ENCODE measurements at regions not wholly inside any gene's neighbourhood (a gene's known extent, or its start where the extent isn't known, plus 50 kb on each side); places are given as distances from the start of the nearest gene placed in this dataset.

GRCh38 chr20:51212816-51213215, 189.9 kb upstream of the KCNG1 start:
- Histone ChIP-seq H3K9ac (ENCODE audit: low read length) (no peak overlapping the region), H3K36me3 (ENCODE audit: control insufficient read depth, insufficient read depth, low read length) (no peaks in the 10 kb centered on the region), H2BK120ac (ENCODE audit: low read depth, low read length) (no peak overlapping the region), H3K4me1 (ENCODE audit: control insufficient read depth, low read depth, low read length) (no peaks in the 10 kb centered on the region), H3K18ac (ENCODE audit: low read length) (peak overlapping the region; percentile 40), H3K4me2 (ENCODE audit: low read length) (no peak overlapping the region), H2BK5ac (ENCODE audit: low read length) (no peak overlapping the region), H4K5ac (ENCODE audit: low read length) (no peak overlapping the region), H2BK15ac (replicated peaks; ENCODE audit: low read depth) (no peak overlapping the region), H3K27me3 (ENCODE audit: insufficient read depth, low read length, poor library complexity) (no peaks in the 10 kb centered on the region), H3K56ac (ENCODE audit: low read length) (no peak overlapping the region), H3K23ac (ENCODE audit: low read length) (no peak overlapping the region), H3K79me1 (ENCODE audit: low read length) (no peaks in the 10 kb centered on the region), H3K79me2 (ENCODE audit: control insufficient read depth, insufficient read depth, low read length) (no peaks in the 10 kb centered on the region), H3K4me3 (ENCODE audit: low read length) (no peak overlapping the region), H4K8ac (ENCODE audit: low read depth, low read length) (no peak overlapping the region), H2AK5ac (ENCODE audit: low read length) (no peak overlapping the region), H3K4ac (ENCODE audit: low read depth, low read length) (no peak overlapping the region), H3K27ac (ENCODE audit: low read depth, low read length) (no peak overlapping the region)
- no peak for DNase-seq
- no CpG with 5 or more reads among the region's 3 CpGs for WGBS (ENCODE audit: extremely low coverage, insufficient coverage, low lambda C conversion rate)

DNA sequence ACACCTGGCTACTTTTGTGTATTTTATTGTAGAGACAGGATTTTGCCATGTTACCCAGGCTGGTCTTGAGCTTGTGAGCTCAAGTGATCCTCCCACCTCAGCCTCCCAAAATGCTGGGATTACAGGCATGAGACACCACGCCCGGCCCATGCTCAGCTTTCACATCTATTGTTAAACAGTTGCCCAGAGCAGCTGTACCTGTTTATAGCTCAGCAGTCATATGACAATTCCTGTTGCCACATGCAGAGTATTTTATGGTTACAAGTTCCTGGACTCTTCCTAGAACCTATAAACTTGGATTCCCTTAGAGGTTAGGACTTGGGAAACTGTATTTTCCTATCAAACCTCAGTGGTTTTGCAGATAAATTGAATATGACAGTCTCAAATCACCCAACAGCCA, 188.3 kb upstream of the KCNG1 start:
- Histone ChIP-seq H3K18ac (ENCODE audit: low read length) (no peak overlapping the region), H2BK15ac (replicated peaks; ENCODE audit: low read depth) (no peak overlapping the region), H3K56ac (ENCODE audit: low read length) (no peak overlapping the region), H4K5ac (ENCODE audit: low read length) (no peak overlapping the region), H4K8ac (ENCODE audit: low read depth, low read length) (no peak overlapping the region), H3K36me3 (ENCODE audit: control insufficient read depth, insufficient read depth, low read length) (no peaks in the 10 kb centered on the region), H3K27me3 (ENCODE audit: insufficient read depth, low read length, poor library complexity) (no peaks in the 10 kb centered on the region), H2BK5ac (ENCODE audit: low read length) (no peak overlapping the region), H2AK5ac (ENCODE audit: low read length) (no peak overlapping the region), H3K4me2 (ENCODE audit: low read length) (no peak overlapping the region), H3K27ac (ENCODE audit: low read depth, low read length) (no peak overlapping the region), H3K4me3 (ENCODE audit: low read length) (no peak overlapping the region), H3K79me1 (ENCODE audit: low read length) (no peaks in the 10 kb centered on the region), H3K23ac (ENCODE audit: low read length) (no peak overlapping the region), H2BK120ac (ENCODE audit: low read depth, low read length) (no peak overlapping the region), H3K79me2 (ENCODE audit: control insufficient read depth, insufficient read depth, low read length) (no peaks in the 10 kb centered on the region), H3K4me1 (ENCODE audit: control insufficient read depth, low read depth, low read length) (no peaks in the 10 kb centered on the region), H3K9ac (ENCODE audit: low read length) (no peak overlapping the region), H3K4ac (ENCODE audit: low read depth, low read length) (no peak overlapping the region)
- no CpG with 5 or more reads among the region's 2 CpGs for WGBS (ENCODE audit: extremely low coverage, insufficient coverage, low lambda C conversion rate)
- DNase-seq: no peak

DNA sequence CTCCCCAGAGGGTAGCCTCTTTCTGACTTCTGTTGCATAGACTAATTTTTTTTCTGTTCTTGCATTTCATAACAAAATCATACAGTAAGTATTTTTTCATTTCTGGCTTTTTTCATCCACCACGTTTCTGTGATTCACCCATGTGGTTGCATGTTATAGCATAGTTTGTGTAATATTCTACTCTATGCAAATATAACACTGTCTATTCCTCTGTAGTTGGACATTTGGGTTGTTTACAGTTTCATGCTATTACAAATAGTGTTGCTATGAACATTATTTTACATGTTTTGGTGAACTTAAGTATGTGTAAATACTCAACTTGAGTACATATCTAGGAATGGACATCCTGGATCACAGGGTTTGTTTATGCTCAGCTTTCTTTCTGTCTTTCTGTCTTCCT, 187.2 kb upstream of the KCNG1 start:
- H2BK15ac ChIP-seq (replicated peaks; ENCODE audit: low read depth): no peak overlapping the region
- no peak overlapping the region for H2AK5ac ChIP-seq (ENCODE audit: low read length)
- H3K18ac ChIP-seq (ENCODE audit: low read length): no peak overlapping the region
- no peak overlapping the region for H3K4me3 ChIP-seq (ENCODE audit: low read length)
- no peak overlapping the region for H2BK120ac ChIP-seq (ENCODE audit: low read depth, low read length)
- H4K5ac ChIP-seq (ENCODE audit: low read length): no peak overlapping the region
- H3K23ac ChIP-seq (ENCODE audit: low read length): no peak overlapping the region
- no peak overlapping the region for H3K4ac ChIP-seq (ENCODE audit: low read depth, low read length)
- H3K79me1 ChIP-seq (ENCODE audit: low read length): no peaks in the 10 kb centered on the region
- H3K36me3 ChIP-seq (ENCODE audit: control insufficient read depth, insufficient read depth, low read length): no peaks in the 10 kb centered on the region
- H3K56ac ChIP-seq (ENCODE audit: low read length): no peak overlapping the region
- no CpG with 5 or more reads among the region's 1 CpG for WGBS (ENCODE audit: extremely low coverage, insufficient coverage, low lambda C conversion rate)
- no peak overlapping the region for H4K8ac ChIP-seq (ENCODE audit: low read depth, low read length)
- no peak overlapping the region for H3K9ac ChIP-seq (ENCODE audit: low read length)
- no peaks in the 10 kb centered on the region for H3K4me1 ChIP-seq (ENCODE audit: control insufficient read depth, low read depth, low read length)
- no peaks in the 10 kb centered on the region for H3K27me3 ChIP-seq (ENCODE audit: insufficient read depth, low read length, poor library complexity)
- no peak overlapping the region for H3K4me2 ChIP-seq (ENCODE audit: low read length)
- no peak for DNase-seq
- no peak overlapping the region for H3K27ac ChIP-seq (ENCODE audit: low read depth, low read length)
- H2BK5ac ChIP-seq (ENCODE audit: low read length): no peak overlapping the region
- H3K79me2 ChIP-seq (ENCODE audit: control insufficient read depth, insufficient read depth, low read length): no peaks in the 10 kb centered on the region

DNA sequence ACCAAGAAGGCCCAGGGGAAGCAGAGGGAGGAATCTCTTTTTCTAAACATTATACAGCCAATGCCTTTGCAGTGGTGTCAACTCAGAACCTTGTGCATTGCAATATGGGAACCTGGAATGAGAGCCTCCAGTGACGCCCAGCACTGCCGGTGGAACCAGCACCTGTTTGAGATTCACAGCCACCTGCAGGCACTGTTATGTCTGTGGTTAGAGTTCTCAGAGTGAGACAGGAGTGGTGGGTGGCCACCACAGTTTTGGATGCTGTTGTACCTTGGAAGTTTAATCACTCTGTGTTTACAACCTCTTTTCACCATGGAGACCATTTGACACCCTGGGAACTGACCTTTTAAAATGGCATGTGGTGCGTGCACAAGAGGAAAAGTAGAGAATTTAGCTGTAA, 185.3 kb upstream of the KCNG1 start:
- no peak overlapping the region for H3K4me3 ChIP-seq (ENCODE audit: low read length)
- H3K18ac ChIP-seq (ENCODE audit: low read length): no peak overlapping the region
- no peak overlapping the region for H3K23ac ChIP-seq (ENCODE audit: low read length)
- H4K5ac ChIP-seq (ENCODE audit: low read length): no peak overlapping the region
- H2BK5ac ChIP-seq (ENCODE audit: low read length): no peak overlapping the region
- H3K9ac ChIP-seq (ENCODE audit: low read length): no peak overlapping the region
- no peak overlapping the region for H3K4me2 ChIP-seq (ENCODE audit: low read length)
- no peak overlapping the region for H2BK15ac ChIP-seq (replicated peaks; ENCODE audit: low read depth)
- H3K56ac ChIP-seq (ENCODE audit: low read length): no peak overlapping the region
- no peak overlapping the region for H3K27ac ChIP-seq (ENCODE audit: low read depth, low read length)
- WGBS (ENCODE audit: extremely low coverage, insufficient coverage, low lambda C conversion rate): no CpG with 5 or more reads among the region's 3 CpGs
- H3K79me1 ChIP-seq (ENCODE audit: low read length): no peaks in the 10 kb centered on the region
- H3K36me3 ChIP-seq (ENCODE audit: control insufficient read depth, insufficient read depth, low read length): no peaks in the 10 kb centered on the region
- no peaks in the 10 kb centered on the region for H3K27me3 ChIP-seq (ENCODE audit: insufficient read depth, low read length, poor library complexity)
- DNase-seq: no peak
- H4K8ac ChIP-seq (ENCODE audit: low read depth, low read length): no peak overlapping the region
- H3K4ac ChIP-seq (ENCODE audit: low read depth, low read length): no peak overlapping the region
- no peak overlapping the region for H2AK5ac ChIP-seq (ENCODE audit: low read length)
- H3K79me2 ChIP-seq (ENCODE audit: control insufficient read depth, insufficient read depth, low read length): no peaks in the 10 kb centered on the region
- no peaks in the 10 kb centered on the region for H3K4me1 ChIP-seq (ENCODE audit: control insufficient read depth, low read depth, low read length)
- no peak overlapping the region for H2BK120ac ChIP-seq (ENCODE audit: low read depth, low read length)

DNA sequence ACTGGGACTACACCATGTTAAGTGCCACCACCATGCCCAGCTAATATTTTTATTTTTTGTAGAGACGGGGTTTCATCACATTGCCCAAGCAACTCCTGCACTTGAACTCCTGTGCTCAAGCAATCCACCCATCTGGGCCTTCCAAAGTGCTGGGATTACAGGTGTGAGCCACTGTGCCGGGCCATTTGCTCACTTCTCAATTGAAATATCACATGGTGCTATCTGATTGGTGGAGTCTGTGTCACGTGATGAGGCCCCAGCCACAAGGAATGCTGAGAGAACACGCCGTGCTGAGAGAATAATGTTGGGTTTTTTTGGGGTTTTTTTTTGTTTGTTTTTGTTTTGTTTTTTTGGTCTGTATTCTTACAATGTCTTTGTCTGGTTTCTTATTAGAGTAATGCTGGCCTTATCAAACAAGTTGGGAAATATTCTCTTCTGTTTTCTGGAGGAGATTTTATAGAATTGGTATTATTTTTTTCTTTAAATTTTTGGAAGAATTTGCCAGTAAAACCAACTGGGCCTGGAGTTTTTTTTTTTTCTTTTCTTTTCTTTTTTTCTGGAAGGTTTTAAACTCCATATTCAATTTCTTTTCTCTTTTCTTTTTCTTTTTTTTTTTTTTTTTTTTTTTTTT, 183.2 kb upstream of the KCNG1 start:
- DNase-seq: peak; percentile 46

DNA sequence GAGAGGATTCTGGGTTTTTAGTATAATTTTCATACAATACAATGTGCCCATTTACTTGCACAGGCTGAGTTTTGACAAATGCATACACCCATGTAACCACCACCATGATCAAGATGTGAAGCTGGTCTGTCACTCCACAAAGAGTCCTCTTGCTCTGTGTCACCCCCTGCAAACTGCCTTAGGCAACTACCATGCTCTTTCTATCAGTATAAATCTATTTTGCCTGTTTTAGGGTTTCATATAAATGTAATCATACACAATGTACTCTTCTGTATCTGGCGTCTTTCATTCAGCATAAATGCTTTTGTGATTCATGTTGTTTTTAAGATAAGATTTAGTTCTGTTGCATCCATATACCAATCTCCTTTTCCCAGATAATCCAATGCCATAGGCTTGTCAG, 181.9 kb upstream of the KCNG1 start:
- Histone ChIP-seq H3K27me3 (ENCODE audit: insufficient read depth, low read length, poor library complexity) (no peaks in the 10 kb centered on the region), H3K79me1 (ENCODE audit: low read length) (no peaks in the 10 kb centered on the region), H4K5ac (ENCODE audit: low read length) (no peak overlapping the region), H3K36me3 (ENCODE audit: control insufficient read depth, insufficient read depth, low read length) (no peaks in the 10 kb centered on the region), H3K4me1 (ENCODE audit: control insufficient read depth, low read depth, low read length) (no peaks in the 10 kb centered on the region), H3K79me2 (ENCODE audit: control insufficient read depth, insufficient read depth, low read length) (no peaks in the 10 kb centered on the region), H3K56ac (ENCODE audit: low read length) (no peak overlapping the region), H2AK5ac (ENCODE audit: low read length) (no peak overlapping the region), H3K27ac (ENCODE audit: low read depth, low read length) (no peak overlapping the region), H3K4ac (ENCODE audit: low read depth, low read length) (no peak overlapping the region), H3K23ac (ENCODE audit: low read length) (no peak overlapping the region), H3K9ac (ENCODE audit: low read length) (no peak overlapping the region), H3K18ac (ENCODE audit: low read length) (no peak overlapping the region), H3K4me3 (ENCODE audit: low read length) (no peak overlapping the region), H3K4me2 (ENCODE audit: low read length) (no peak overlapping the region), H2BK120ac (ENCODE audit: low read depth, low read length) (no peak overlapping the region), H2BK5ac (ENCODE audit: low read length) (no peak overlapping the region), H4K8ac (ENCODE audit: low read depth, low read length) (no peak overlapping the region), H2BK15ac (replicated peaks; ENCODE audit: low read depth) (no peak overlapping the region)
- no CpG with 5 or more reads among the region's 1 CpG for WGBS (ENCODE audit: extremely low coverage, insufficient coverage, low lambda C conversion rate)
- no peak for DNase-seq

More for the DNA sequence above, 183.2 kb upstream of the KCNG1 start:
- Histone ChIP-seq H3K23ac (ENCODE audit: low read length) (no peak overlapping the region), H4K5ac (ENCODE audit: low read length) (no peak overlapping the region), H2BK120ac (ENCODE audit: low read depth, low read length) (no peak overlapping the region), H2AK5ac (ENCODE audit: low read length) (no peak overlapping the region), H3K9ac (ENCODE audit: low read length) (no peak overlapping the region), H3K79me2 (ENCODE audit: control insufficient read depth, insufficient read depth, low read length) (no peaks in the 10 kb centered on the region), H3K27ac (ENCODE audit: low read depth, low read length) (no peak overlapping the region), H3K56ac (ENCODE audit: low read length) (no peak overlapping the region), H3K4me3 (ENCODE audit: low read length) (no peak overlapping the region), H4K8ac (ENCODE audit: low read depth, low read length) (no peak overlapping the region), H3K4ac (ENCODE audit: low read depth, low read length) (no peak overlapping the region), H3K4me1 (ENCODE audit: control insufficient read depth, low read depth, low read length) (no peaks in the 10 kb centered on the region), H2BK15ac (replicated peaks; ENCODE audit: low read depth) (no peak overlapping the region), H3K79me1 (ENCODE audit: low read length) (no peaks in the 10 kb centered on the region), H3K4me2 (ENCODE audit: low read length) (no peak overlapping the region), H2BK5ac (ENCODE audit: low read length) (no peak overlapping the region), H3K18ac (ENCODE audit: low read length) (no peak overlapping the region), H3K27me3 (ENCODE audit: insufficient read depth, low read length, poor library complexity) (no peaks in the 10 kb centered on the region), H3K36me3 (ENCODE audit: control insufficient read depth, insufficient read depth, low read length) (no peaks in the 10 kb centered on the region)
- WGBS (ENCODE audit: extremely low coverage, insufficient coverage, low lambda C conversion rate): no CpG with 5 or more reads among the region's 5 CpGs
